Esophagus muscularis mucosa (tissue), 4 donors: ENCODE measurements at regions not wholly inside any gene's neighbourhood (a gene's known extent, or its start where the extent isn't known, plus 50 kb on each side); places are given as distances from the start of the nearest gene placed in this dataset.

Experiments
- DNase-seq: peaks from one replicate; pipeline ENCODE4 v3.0.0-alpha.2; 2017; ENCODE audit errors: extremely low spot score
- H3K27ac ChIP-seq, 4 donors: fragments of 200-600 bp; sonication (generic); replicated peaks in 1 of 4; 1 replicate in 3 of 4; 2 replicates in 1 of 4; pipeline ENCODE4 v1.5.1; 2016 to 2019; ENCODE audit warnings: mild to moderate bottlenecking in 1 of 4
- H3K27me3 ChIP-seq, 4 donors: fragments of 200-600 bp; sonication (generic); one replicate each; pipeline versions ENCODE4 v1.5.1 to v1.6.0; 2016 to 2019
- H3K36me3 ChIP-seq, 4 donors: fragments of 200-600 bp; sonication (generic); one replicate each; pipeline ENCODE4 v1.5.1; 2016 to 2019
- H3K4me1 ChIP-seq, 4 donors: fragments of 200-600 bp; sonication (generic); one replicate each; pipeline ENCODE4 v1.5.1; 2016 to 2019
- H3K4me3 ChIP-seq, 4 donors: fragments of 200-600 bp; sonication (generic); 1 replicate in 2 of 4; 2 replicates in 2 of 4; pipeline ENCODE4 v1.5.1; 2016 to 2019; ENCODE audit warnings: mild to moderate bottlenecking in 4 of 4, moderate library complexity in 1 of 4
- H3K9me3 ChIP-seq, 4 donors: fragments of 200-600 bp; sonication (generic); 1 replicate in 3 of 4; 2 replicates in 1 of 4; pipeline ENCODE4 v1.5.1; 2016 to 2019
- CTCF ChIP-seq, 3 experiments: fragments of 200-600 bp in 2 of 3; fragments of 450-650 bp in 1 of 3; sonication (generic) in 2 of 3; IDR thresholded peaks; one replicate each; pipeline ENCODE4 v1.5.1; 2017 to 2019; ENCODE audit warnings: antibody characterized with exemption in 3 of 3, mild to moderate bottlenecking in 2 of 3, moderate library complexity in 1 of 3
- EP300 ChIP-seq: sonication (generic); formaldehyde crosslinking; IDR thresholded peaks from one replicate; pipeline ENCODE4 v1.6.1; 2017; ENCODE audit warnings: antibody characterized with exemption
- POLR2A ChIP-seq: fragments of 450-650 bp; IDR thresholded peaks from one replicate; pipeline ENCODE4 v1.6.1; 2017; ENCODE audit warnings: antibody characterized with exemption, moderate library complexity, mild to moderate bottlenecking, low read depth
- POLR2AphosphoS5 ChIP-seq, 2 donors: sonication (generic); formaldehyde crosslinking; IDR thresholded peaks; one replicate each; pipeline ENCODE4 v1.6.1; 2017; ENCODE audit warnings: antibody characterized with exemption in 2 of 2
- WGBS: methylation state at CpG from one replicate; pipeline ENCODE4 v1.1.5; 2018; 5-methylcytosine and 5-hydroxymethylcytosine counted together
- intact Hi-C: fragments of 100-400 bp; cut with DNase I; formaldehyde crosslinking; loops from one replicate; pipeline ENCODE4 v1.15.1; 2023

GRCh38 chr5:114249823-114250222 is 112.0 kb upstream of the KCNN2 start:
- H3K27me3 ChIP-seq, result no peaks in the 10 kb centered on the region
- peaks cover 0 to 9% (median 0%) of the 10 kb centered on the region in 4 donors for H3K4me1 ChIP-seq
- 58% methylated on average over 2 of the region's 2 CpGs for WGBS
- H3K4me3 ChIP-seq, result no peak overlapping the region
- intact Hi-C loops, result no loop called here
- H3K27ac ChIP-seq, result no peak overlapping the region
- no peaks in the 10 kb centered on the region for H3K36me3 ChIP-seq
- DNase-seq, result no peak
- H3K9me3 ChIP-seq, result no peaks in the 10 kb centered on the region
- TF ChIP-seq POLR2A (no peak), POLR2AphosphoS5 (IDR thresholded peaks at IDR 0.05) (no peak), EP300 (no peak), CTCF (IDR thresholded peaks at IDR 0.05) (no peak)

- Histone ChIP-seq H3K27me3 (no peaks in the 10 kb centered on the region), H3K4me1 (peaks cover 0 to 6% (median 0%) of the 10 kb centered on the region in 4 donors), H3K27ac (no peak overlapping the region), H3K9me3 (no peaks in the 10 kb centered on the region), H3K36me3 (no peaks in the 10 kb centered on the region), H3K4me3 (no peak overlapping the region)
- intact Hi-C loops, result no loop called here
- TF ChIP-seq POLR2A, result no peak
- TF ChIP-seq CTCF (IDR thresholded peaks at IDR 0.05), result no peak
- no peak for TF ChIP-seq POLR2AphosphoS5 (IDR thresholded peaks at IDR 0.05)
- no peak for TF ChIP-seq EP300
- 89% methylated on average over 3 of the region's 3 CpGs for WGBS
- DNase-seq, result no peak
Measured at GRCh38 chr5:114250536-114250935, 111.3 kb upstream of the KCNN2 start.

GRCh38 chr5:114252226-114252625 is 109.6 kb upstream of the KCNN2 start:
- H3K4me3 ChIP-seq, result no peak overlapping the region
- H3K36me3 ChIP-seq, result no peaks in the 10 kb centered on the region
- TF ChIP-seq EP300, result no peak
- TF ChIP-seq POLR2AphosphoS5 (IDR thresholded peaks at IDR 0.05), result no peak
- no peaks in the 10 kb centered on the region for H3K9me3 ChIP-seq
- H3K4me1 ChIP-seq, result peaks cover 0 to 6% (median 0%) of the 10 kb centered on the region in 4 donors
- intact Hi-C loops, result no loop called here
- no peak overlapping the region for H3K27ac ChIP-seq
- no peaks in the 10 kb centered on the region for H3K27me3 ChIP-seq
- no peak for DNase-seq

GRCh38 chr5:114255260-114255659 is 106.6 kb upstream of the KCNN2 start:
- WGBS, result 48% methylated on average over 3 of the region's 3 CpGs
- H3K27me3 ChIP-seq, result no peaks in the 10 kb centered on the region
- H3K9me3 ChIP-seq, result no peaks in the 10 kb centered on the region
- H3K4me3 ChIP-seq, result no peak overlapping the region
- DNase-seq, result no peak
- H3K4me1 ChIP-seq, result peaks cover 0 to under 1% (median 0%) of the 10 kb centered on the region in 4 donors
- H3K36me3 ChIP-seq, result no peaks in the 10 kb centered on the region
- H3K27ac ChIP-seq, result no peak overlapping the region
- no peak for TF ChIP-seq POLR2AphosphoS5 (IDR thresholded peaks at IDR 0.05)
- TF ChIP-seq EP300, result no peak
- TF ChIP-seq POLR2A, result no peak
- TF ChIP-seq CTCF (IDR thresholded peaks at IDR 0.05), result no peak
- intact Hi-C loops, result no loop called here

GRCh38 chr5:114261989-114262388 is 99.9 kb upstream of the KCNN2 start:
- TF ChIP-seq EP300 (no peak), POLR2AphosphoS5 (IDR thresholded peaks at IDR 0.05) (no peak)
- Histone ChIP-seq H3K9me3 (no peaks in the 10 kb centered on the region), H3K4me3 (no peak overlapping the region), H3K4me1 (no peaks in the 10 kb centered on the region), H3K36me3 (no peaks in the 10 kb centered on the region), H3K27me3 (no peaks in the 10 kb centered on the region), H3K27ac (no peak overlapping the region)
- intact Hi-C loops, result no loop called here
- no peak for DNase-seq
- 80% methylated on average over 3 of the region's 3 CpGs for WGBS

GRCh38 chr5:114265432-114266060 is 96.3 kb upstream of the KCNN2 start:
- TF ChIP-seq EP300, result no peak
- TF ChIP-seq CTCF (IDR thresholded peaks at IDR 0.05), result no peak
- no peak for TF ChIP-seq POLR2AphosphoS5 (IDR thresholded peaks at IDR 0.05)
- no peak for TF ChIP-seq POLR2A
- Histone ChIP-seq H3K9me3 (no peaks in the 10 kb centered on the region), H3K4me3 (no peak overlapping the region), H3K4me1 (no peaks in the 10 kb centered on the region), H3K27ac (no peak overlapping the region), H3K36me3 (no peaks in the 10 kb centered on the region), H3K27me3 (no peaks in the 10 kb centered on the region)
- DNase-seq, result no peak
- WGBS, result 58% methylated on average over 2 of the region's 2 CpGs
- intact Hi-C loops, result no loop called here
